ENCODE measurements at regions not wholly inside any gene's neighbourhood (a gene's known extent, or its start where the extent isn't known, plus 50 kb on each side); places are given as distances from the start of the nearest gene placed in this dataset.

DNA sequence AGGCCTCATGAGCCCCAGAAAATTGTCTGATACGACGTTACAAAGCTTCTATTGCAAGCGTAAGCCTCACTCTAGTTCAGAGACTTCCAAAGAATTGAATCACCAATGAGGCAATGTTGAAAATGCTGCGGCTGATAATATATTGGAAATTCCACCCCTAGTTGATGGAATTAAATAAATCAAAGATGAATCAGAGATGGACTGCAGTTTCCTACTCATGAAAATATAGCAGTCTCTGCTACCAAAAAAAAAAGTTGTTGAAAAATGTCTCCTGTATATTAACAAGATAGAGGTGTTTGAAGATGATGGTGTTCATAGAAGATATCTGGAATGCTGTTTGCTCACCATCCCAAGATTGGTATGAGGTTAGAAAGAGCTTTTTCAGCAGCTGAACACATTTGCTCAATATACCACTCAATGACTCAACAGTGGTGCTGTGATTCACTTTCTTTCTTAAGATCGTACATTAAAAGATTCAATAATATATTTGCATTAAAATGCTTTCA lies 99.8 kb upstream of the ARHGAP28 start:
- TF ChIP-seq GATA2 (IDR thresholded peaks at IDR 0.05; ENCODE audit: low read depth, low read length): no peak
- no peak for TF ChIP-seq GATA3 (IDR thresholded peaks at IDR 0.05; ENCODE audit: low read depth, low read length)
